IMR-90 (cell line): ENCODE measurements at regions not wholly inside any gene's neighbourhood (a gene's known extent, or its start where the extent isn't known, plus 50 kb on each side); places are given as distances from the start of the nearest gene placed in this dataset.

Source experiments
- ATAC-seq: fragments of 200-7000 bp; cut with Tn5 transposase; 2 replicates; pipeline ENCODE4 v1.9.1; 2020; ENCODE audit warnings: low read depth, mild to moderate bottlenecking, moderate library complexity
- BruUV-seq: library from RNA; stranded (reverse); fragments of 400-500 nt; replicated peaks from 2 replicates; lab custom pipeline; 2021; lab: Mats Ljungman, UMichigan
- CTCF ChIA-PET: fragments of 300-600 bp; formaldehyde crosslinking; extraction: SDS; loops from one replicate; lab custom pipeline; 2021; ENCODE audit warnings: antibody characterized with exemption; lab: Yijun Ruan, JAX
- POLR2A ChIA-PET: fragments of 300-600 bp; sonication (Branson Sonifier 250); formaldehyde crosslinking; loops from one replicate; lab custom pipeline; 2022; ENCODE audit warnings: antibody characterized with exemption; ENCODE audit not compliant: unreplicated experiment; lab: Charles Lee
- DNase-seq: peaks from one replicate; pipeline ENCODE4 v3.0.0; 2013
- H2AFZ ChIP-seq: replicated peaks from 2 replicates; pipeline ENCODE3; 2013; ENCODE audit warnings: low read length, mild to moderate bottlenecking; ENCODE audit not compliant: poor library complexity
- H2AK5ac ChIP-seq: 2 replicates; pipeline ENCODE4 v1.6.1; 2013; ENCODE audit warnings: low read depth, low read length, inconsistent platforms
- H2AK9ac ChIP-seq: replicated peaks from 2 replicates; pipeline ENCODE3; 2013; ENCODE audit warnings: mild to moderate bottlenecking, low read depth, low read length, moderate library complexity; ENCODE audit not compliant: poor library complexity
- H2BK120ac ChIP-seq: 2 replicates; pipeline ENCODE4 v1.6.1; 2013; ENCODE audit warnings: low read depth, low read length, inconsistent platforms
- H2BK15ac ChIP-seq: 3 replicates; pipeline ENCODE4 v1.6.1; 2013; ENCODE audit warnings: low read depth, low read length, inconsistent platforms
- H2BK20ac ChIP-seq: 2 replicates; pipeline ENCODE4 v1.6.1; 2013; ENCODE audit warnings: low read depth, mild to moderate bottlenecking, inconsistent platforms, low read length, moderate library complexity
- H2BK5ac ChIP-seq: 2 replicates; pipeline ENCODE4 v1.6.1; 2013; ENCODE audit warnings: mild to moderate bottlenecking, low read depth, low read length, inconsistent platforms; ENCODE audit not compliant: poor library complexity, severe bottlenecking
- H3K14ac ChIP-seq: replicated peaks from 2 replicates; pipeline ENCODE4 v1.6.1; 2013; ENCODE audit warnings: low read depth, low read length, inconsistent platforms
- H3K18ac ChIP-seq: 2 replicates; pipeline ENCODE4 v1.6.1; 2013; ENCODE audit warnings: low read depth, low read length, control low read depth
- H3K23ac ChIP-seq: 2 replicates; pipeline ENCODE4 v1.6.1; 2013; ENCODE audit warnings: low read depth, low read length, inconsistent platforms
- H3K27ac ChIP-seq: 2 replicates; pipeline ENCODE4 v1.5.1; 2013; ENCODE audit warnings: mild to moderate bottlenecking, control low read depth, low read length; ENCODE audit not compliant: insufficient read depth
- H3K27me3 ChIP-seq: 2 replicates; pipeline ENCODE4 v1.6.1; 2013; ENCODE audit warnings: low read length; ENCODE audit not compliant: control insufficient read depth, insufficient read depth
- H3K36me3 ChIP-seq: 2 replicates; pipeline ENCODE4 v1.6.1; 2013; ENCODE audit warnings: low read length, mixed read lengths; ENCODE audit not compliant: control insufficient read depth, insufficient read depth
- H3K4ac ChIP-seq: 2 replicates; pipeline ENCODE4 v1.6.1; 2013; ENCODE audit warnings: low read depth, low read length, inconsistent platforms
- H3K4me1 ChIP-seq: 2 replicates; pipeline ENCODE4 v1.6.1; 2013; ENCODE audit warnings: low read length, mixed read lengths; ENCODE audit not compliant: control insufficient read depth, insufficient read depth
- H3K4me2 ChIP-seq: 2 replicates; pipeline ENCODE4 v1.6.1; 2013; ENCODE audit warnings: low read depth, mild to moderate bottlenecking, control low read depth, low read length, moderate library complexity
- H3K4me3 ChIP-seq: 2 replicates; pipeline ENCODE4 v1.5.1; 2013; ENCODE audit warnings: low read depth, mild to moderate bottlenecking, control low read depth, low read length, moderate library complexity; ENCODE audit not compliant: insufficient read depth
- H3K56ac ChIP-seq: 2 replicates; pipeline ENCODE4 v1.6.1; 2013; ENCODE audit warnings: low read length, inconsistent platforms; ENCODE audit not compliant: insufficient read depth; ENCODE audit errors: extremely low read depth
- H3K79me1 ChIP-seq, 2 experiments: 2 replicates each; pipeline ENCODE4 v1.6.1; 2013; ENCODE audit warnings: low read length in 2 of 2, inconsistent platforms in 1 of 2, low read depth in 1 of 2
- H3K9ac ChIP-seq: 2 replicates; pipeline ENCODE4 v1.6.1; 2013; ENCODE audit warnings: low read depth, low read length, control low read depth
- H3K9me1 ChIP-seq: 2 replicates; pipeline ENCODE4 v1.6.1; 2013; ENCODE audit warnings: low read length, inconsistent platforms; ENCODE audit not compliant: insufficient read depth
- H3K9me3 ChIP-seq: 2 replicates; pipeline ENCODE4 v1.6.1; 2013; ENCODE audit warnings: low read length; ENCODE audit not compliant: control insufficient read depth, insufficient read depth
- H4K20me1 ChIP-seq: 2 replicates; pipeline ENCODE4 v1.6.1; 2013; ENCODE audit warnings: low read length, inconsistent platforms; ENCODE audit not compliant: insufficient read depth
- H4K5ac ChIP-seq: 2 replicates; pipeline ENCODE4 v1.6.1; 2013; ENCODE audit warnings: mild to moderate bottlenecking, low read depth, low read length, control low read depth
- H4K8ac ChIP-seq, 2 experiments: 2 replicates each; pipeline ENCODE4 v1.6.1; 2013; ENCODE audit warnings: low read depth in 2 of 2, low read length in 2 of 2, control low read depth in 1 of 2, inconsistent platforms in 1 of 2
- H4K91ac ChIP-seq: 2 replicates; pipeline ENCODE4 v1.6.1; 2013; ENCODE audit warnings: low read depth, low read length, inconsistent platforms; ENCODE audit not compliant: insufficient read depth
- BHLHE40 ChIP-seq: fragments of 150-350 bp; IDR thresholded peaks from 2 replicates; pipeline ENCODE4 v1.6.1; 2016; ENCODE audit warnings: mild to moderate bottlenecking, low read depth, low read length
- CEBPB ChIP-seq: IDR thresholded peaks from 2 replicates; pipeline ENCODE4 v1.6.1; 2012; ENCODE audit warnings: low read depth, low read length, improper control_type of control experiment
- CHD1 ChIP-seq: IDR thresholded peaks from 2 replicates; pipeline ENCODE4 v1.6.1; 2012; ENCODE audit warnings: low read depth, low read length, improper control_type of control experiment
- CTCF ChIP-seq: conservative IDR thresholded peaks from 2 replicates; pipeline ENCODE4 v1.5.1; 2012; ENCODE audit warnings: mild to moderate bottlenecking, low read depth, low read length, improper control_type of control experiment
- ELK1 ChIP-seq: fragments of 150-350 bp; IDR thresholded peaks from 2 replicates; pipeline ENCODE4 v1.6.1; 2016; ENCODE audit warnings: low read depth, mild to moderate bottlenecking, low read length, moderate library complexity, borderline replicate concordance
- FOS ChIP-seq: fragments of 150-350 bp; IDR thresholded peaks from 2 replicates; pipeline ENCODE4 v1.6.1; 2016; ENCODE audit warnings: low read depth, low read length
- MAFK ChIP-seq: IDR thresholded peaks from 2 replicates; pipeline ENCODE4 v1.6.1; 2012; ENCODE audit warnings: low read depth, low read length, improper control_type of control experiment
- MAZ ChIP-seq: IDR thresholded peaks from 2 replicates; pipeline ENCODE4 v1.6.1; 2012; ENCODE audit warnings: low read depth, mild to moderate bottlenecking, low read length, improper control_type of control experiment, moderate library complexity, borderline replicate concordance
- MXI1 ChIP-seq: IDR thresholded peaks from 2 replicates; pipeline ENCODE4 v1.6.1; 2012; ENCODE audit warnings: low read depth, mild to moderate bottlenecking, low read length, moderate library complexity, borderline replicate concordance
- NFE2L2 ChIP-seq: fragments of 150-350 bp; IDR thresholded peaks from 2 replicates; pipeline ENCODE4 v1.6.1; 2016; ENCODE audit warnings: low read depth, mild to moderate bottlenecking, low read length
- POLR2A ChIP-seq: IDR thresholded peaks from 2 replicates; pipeline ENCODE4 v1.6.1; 2012; ENCODE audit warnings: mild to moderate bottlenecking, low read depth, low read length
- RAD21 ChIP-seq: IDR thresholded peaks from 2 replicates; pipeline ENCODE4 v1.6.1; 2012; ENCODE audit warnings: low read length, improper control_type of control experiment
- RCOR1 ChIP-seq: IDR thresholded peaks from 2 replicates; pipeline ENCODE4 v1.6.1; 2012; ENCODE audit warnings: mild to moderate bottlenecking, low read length, improper control_type of control experiment; ENCODE audit not compliant: insufficient replicate concordance
- RFX5 ChIP-seq: IDR thresholded peaks from 2 replicates; pipeline ENCODE4 v1.8.0; 2012; ENCODE audit warnings: low read depth, mild to moderate bottlenecking, low read length, moderate library complexity
- SMC3 ChIP-seq: fragments of 150-350 bp; IDR thresholded peaks from 2 replicates; pipeline ENCODE4 v1.6.1; 2016; ENCODE audit warnings: low read depth, mild to moderate bottlenecking, antibody characterized with exemption, low read length, moderate library complexity
- WGBS, 2 experiments: methylation state at CpG; one replicate each; pipeline versions ENCODE4 v1.1.5 to v1.1.7; 2013; ENCODE audit warnings: missing lambda C conversion rate in 2 of 2; ENCODE audit not compliant: insufficient read length in 1 of 2; ENCODE audit errors: extremely low coverage in 2 of 2; 5-methylcytosine and 5-hydroxymethylcytosine counted together
- dilution Hi-C: fragments of 300-500 bp; cut with HindIII; formaldehyde crosslinking; loops from one replicate; pipeline ENCODE4 v1.14.3; 2018; ENCODE audit warnings: low sequenced_read_pairs; ENCODE audit not compliant: unreplicated experiment
- in situ Hi-C: fragments of 300-500 bp; cut with MboI; formaldehyde crosslinking; loops from 3 replicates; pipeline ENCODE4 v1.14.3; 2019; ENCODE audit warnings: low sequenced_read_pairs, inconsistent platforms, mixed read lengths
- intact Hi-C: fragments of 100-400 bp; cut with micrococcal nuclease; formaldehyde crosslinking; loops from 2 replicates; pipeline ENCODE4 v1.10.0; 2022
- TF ChIP-seq, protein P1 (sequence below): fragments of 150-350 bp; IDR thresholded peaks from 2 replicates; pipeline ENCODE4 v1.6.1; 2017; ENCODE audit warnings: mild to moderate bottlenecking, antibody characterized with exemption, low read length, low read depth

- no peak for ATAC-seq
- no peak overlapping the region for H2BK20ac ChIP-seq
- no CpG with 5 or more reads among the region's 4 CpGs for WGBS, 2 experiments
Observed at GRCh38 chr12:108455706-108456105, 59.4 kb upstream of the FICD start.

More at GRCh38 chr12:108455706-108456105, 59.4 kb upstream of the FICD start:
- Histone ChIP-seq H3K4me1 (no peaks in the 10 kb centered on the region), H3K36me3 (no peaks in the 10 kb centered on the region), H4K5ac (no peak overlapping the region), H3K4me2 (no peak overlapping the region), H2AK9ac (no peak overlapping the region), H4K91ac (no peak overlapping the region), H2BK120ac (no peak overlapping the region), H3K4me3 (no peak overlapping the region), H3K9ac (no peak overlapping the region), H2AFZ (no peak overlapping the region), H4K20me1 (no peaks in the 10 kb centered on the region), H4K8ac (no peak overlapping the region), H2AK5ac (no peak overlapping the region), H3K27me3 (no peaks in the 10 kb centered on the region), H3K14ac (no peak overlapping the region), H3K56ac (no peak overlapping the region), H3K18ac (no peak overlapping the region), H2BK15ac (no peak overlapping the region), H3K23ac (no peak overlapping the region), H3K9me1 (no peaks in the 10 kb centered on the region), H3K9me3 (no peaks in the 10 kb centered on the region), H3K4ac (no peak overlapping the region), H3K79me1 (no peaks in the 10 kb centered on the region), H2BK5ac (no peak overlapping the region), H3K27ac (no peak overlapping the region)
- POLR2A ChIA-PET = no interaction called here
- dilution Hi-C loops = no loop called here
- no peak for DNase-seq
- in situ Hi-C loops = no loop called here
- BruUV-seq = no TSS peak
- CTCF ChIA-PET = no interaction called here
- intact Hi-C loops = no loop called here
- TF ChIP-seq CTCF (no peak), RCOR1 (no peak), NFE2L2 (no peak), SMC3 (no peak), MAZ (no peak), MAFK (no peak), FOS (no peak), BHLHE40 (no peak), CHD1 (no peak), ELK1 (no peak), POLR2A (no peak), CEBPB (no peak), RFX5 (no peak), RAD21 (no peak), MXI1 (no peak)
- TF ChIP-seq, protein P1, sequence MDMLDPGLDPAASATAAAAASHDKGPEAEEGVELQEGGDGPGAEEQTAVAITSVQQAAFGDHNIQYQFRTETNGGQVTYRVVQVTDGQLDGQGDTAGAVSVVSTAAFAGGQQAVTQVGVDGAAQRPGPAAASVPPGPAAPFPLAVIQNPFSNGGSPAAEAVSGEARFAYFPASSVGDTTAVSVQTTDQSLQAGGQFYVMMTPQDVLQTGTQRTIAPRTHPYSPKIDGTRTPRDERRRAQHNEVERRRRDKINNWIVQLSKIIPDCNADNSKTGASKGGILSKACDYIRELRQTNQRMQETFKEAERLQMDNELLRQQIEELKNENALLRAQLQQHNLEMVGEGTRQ = no peak
